Progenitor cell of endocrine pancreas (in vitro differentiated cells): ENCODE measurements at regions not wholly inside any gene's neighbourhood (a gene's known extent, or its start where the extent isn't known, plus 50 kb on each side); places are given as distances from the start of the nearest gene placed in this dataset.

Source experiments
- DNase-seq: peaks from one replicate; pipeline ENCODE4 v3.0.0; 2021; ENCODE audit warnings: low spot score; ENCODE audit not compliant: unreplicated experiment
- H3K27ac Mint-ChIP-seq: 2 replicates; pipeline ENCODE4 v1.8.0; 2021; ENCODE audit warnings: mild to moderate bottlenecking, moderate library complexity, mixed read lengths
- H3K27me3 Mint-ChIP-seq: 2 replicates; pipeline ENCODE4 v1.8.0; 2021; ENCODE audit warnings: mixed read lengths
- H3K36me3 Mint-ChIP-seq: 2 replicates; pipeline ENCODE4 v1.8.0; 2022; ENCODE audit warnings: mixed read lengths; ENCODE audit not compliant: insufficient read depth
- H3K4me1 Mint-ChIP-seq: 2 replicates; pipeline ENCODE4 v1.8.0; 2021; ENCODE audit warnings: low read depth, mixed read lengths
- H3K4me3 Mint-ChIP-seq: 2 replicates; pipeline ENCODE4 v1.8.0; 2021; ENCODE audit warnings: low read depth, mild to moderate bottlenecking, moderate library complexity, mixed read lengths
- H3K9me3 Mint-ChIP-seq: 2 replicates; pipeline ENCODE4 v1.8.0; 2021; ENCODE audit warnings: low read depth, mixed read lengths
- CTCF ChIP-seq: fragments of 200-600 bp; sonication (generic); IDR thresholded peaks from one replicate; pipeline ENCODE4 v1.5.0; 2021; ENCODE audit warnings: antibody characterized with exemption, mild to moderate bottlenecking; ENCODE audit not compliant: unreplicated experiment

GRCh38 chr5:27465140-27465539 lies 426.8 kb upstream of the CDH9 start:
- no peaks in the 10 kb centered on the region for H3K9me3 Mint-ChIP-seq
- no peaks in the 10 kb centered on the region for H3K4me1 Mint-ChIP-seq
- DNase-seq, result no peak
- H3K4me3 Mint-ChIP-seq, result no peak overlapping the region
- TF ChIP-seq CTCF, result no peak
- no peaks in the 10 kb centered on the region for H3K36me3 Mint-ChIP-seq
- no peaks in the 10 kb centered on the region for H3K27me3 Mint-ChIP-seq
- no peak overlapping the region for H3K27ac Mint-ChIP-seq

- Mint-ChIP-seq H3K9me3 (no peaks in the 10 kb centered on the region), H3K4me3 (no peak overlapping the region), H3K27me3 (no peaks in the 10 kb centered on the region), H3K36me3 (no peaks in the 10 kb centered on the region), H3K27ac (no peak overlapping the region), H3K4me1 (no peaks in the 10 kb centered on the region)
- DNase-seq, result no peak
- no peak for TF ChIP-seq CTCF
Observed at GRCh38 chr5:27463446-27464149, 425.2 kb upstream of the CDH9 start.

GRCh38 chr5:27462936-27463335 lies 424.6 kb upstream of the CDH9 start:
- no peaks in the 10 kb centered on the region for H3K36me3 Mint-ChIP-seq
- no peaks in the 10 kb centered on the region for H3K27me3 Mint-ChIP-seq
- no peaks in the 10 kb centered on the region for H3K9me3 Mint-ChIP-seq
- DNase-seq, result no peak
- no peak overlapping the region for H3K27ac Mint-ChIP-seq
- no peak for TF ChIP-seq CTCF
- no peak overlapping the region for H3K4me3 Mint-ChIP-seq
- H3K4me1 Mint-ChIP-seq, result no peaks in the 10 kb centered on the region

GRCh38 chr5:27458287-27458686 lies 419.9 kb upstream of the CDH9 start:
- H3K4me1 Mint-ChIP-seq, result no peaks in the 10 kb centered on the region
- no peak overlapping the region for H3K4me3 Mint-ChIP-seq
- no peak for DNase-seq
- H3K36me3 Mint-ChIP-seq, result no peaks in the 10 kb centered on the region
- H3K27ac Mint-ChIP-seq, result no peak overlapping the region
- no peaks in the 10 kb centered on the region for H3K27me3 Mint-ChIP-seq
- H3K9me3 Mint-ChIP-seq, result no peaks in the 10 kb centered on the region
- no peak for TF ChIP-seq CTCF

- no peak overlapping the region for H3K27ac Mint-ChIP-seq
- no peaks in the 10 kb centered on the region for H3K27me3 Mint-ChIP-seq
- TF ChIP-seq CTCF, result no peak
- no peak for DNase-seq
- no peaks in the 10 kb centered on the region for H3K36me3 Mint-ChIP-seq
- no peaks in the 10 kb centered on the region for H3K4me1 Mint-ChIP-seq
- no peaks in the 10 kb centered on the region for H3K9me3 Mint-ChIP-seq
- H3K4me3 Mint-ChIP-seq, result no peak overlapping the region
Observed at GRCh38 chr5:27451377-27451776, 413.0 kb upstream of the CDH9 start.
